Ovary (tissue), 7 donors: ENCODE measurements at regions not wholly inside any gene's neighbourhood (a gene's known extent, or its start where the extent isn't known, plus 50 kb on each side); places are given as distances from the start of the nearest gene placed in this dataset.
"Not testable (repeated sequence)": the region's sequence is repeated elsewhere in the genome, so short reads cannot be mapped to it uniquely, and the experiment has no call there.

ENCODE experiments used
- DNase-seq, 5 donors: peaks; one replicate each; pipeline ENCODE4 v3.0.0-alpha.2; 2019 to 2020
- H3K27ac ChIP-seq, 2 donors: fragments of 200-600 bp; one replicate each; pipeline versions ENCODE4 v1.5.1 to v1.8.0; 2019 to 2022
- H3K27me3 ChIP-seq: fragments of 200-600 bp; one replicate; pipeline ENCODE4 v1.8.0; 2022
- H3K36me3 ChIP-seq: fragments of 200-600 bp; sonication (generic); one replicate; pipeline ENCODE4 v1.5.1; 2019
- H3K4me1 ChIP-seq: one replicate; pipeline ENCODE4 v1.8.1; 2013; ENCODE audit warnings: mild to moderate bottlenecking, moderate library complexity; ENCODE audit not compliant: insufficient read depth
- H3K4me3 ChIP-seq: fragments of 200-600 bp; sonication (generic); one replicate; pipeline ENCODE4 v1.5.1; 2017
- H3K9me3 ChIP-seq, 2 donors: fragments of 200-600 bp in 1 of 2; sonication (generic) in 1 of 2; one replicate each; pipeline versions ENCODE4 v1.5.1 to v1.8.1; 2013 to 2019; ENCODE audit warnings: mild to moderate bottlenecking in 1 of 2, moderate library complexity in 1 of 2
- whole genome bisulfite sequencing, 3 donors: extraction: QIAGEN DNeasy Blood & Tissue Kit in 1 of 3; methylation state at CpG; one replicate each; pipeline versions ENCODE4 v1.1.5 to v1.1.7; 2013 to 2017; 5-methylcytosine and 5-hydroxymethylcytosine counted together
- intact Hi-C, 4 donors: fragments of 100-400 bp; cut with DNase I; formaldehyde crosslinking; loops; one replicate each; pipeline versions ENCODE4 v1.11.0 to v1.15.1; 2022 to 2023
- donor health status: DM: no; HTN: no; CAD: no; lungs with moderate emphysema.
- donor health status: DM: no; HTN: no; CAD: no.
- donor health status: Bipolar disorder and iron deficiency.
- donor health status: DM: no; HTN: no; CAD: no.
- donor health status: DM: yes; HTN: yes; CAD: no.

- H3K36me3 ChIP-seq, H3K9me3 ChIP-seq, DNase-seq, H3K27me3 ChIP-seq, H3K4me3 ChIP-seq, H3K27ac ChIP-seq, H3K4me1 ChIP-seq, intact Hi-C loops: not testable (repeated sequence)
- 72 to 84% (median 75%) methylated on average over 2 to 3 of the region's 3 CpGs for WGBS, 3 donors
Measured at GRCh38 chr2:87631402-87631801, 116.5 kb upstream of the PLGLB2 start.

- intact Hi-C loops, DNase-seq, H3K4me1 ChIP-seq, H3K9me3 ChIP-seq, H3K27ac ChIP-seq, H3K27me3 ChIP-seq, H3K36me3 ChIP-seq, H3K4me3 ChIP-seq: not testable (repeated sequence)
- WGBS, 3 donors = 95 to 100% (median 98%) methylated on average over 3 of the region's 3 CpGs
Measured at GRCh38 chr2:87633287-87633963, 114.5 kb upstream of the PLGLB2 start.

GRCh38 chr2:87634106-87634505 lies 113.8 kb upstream of the PLGLB2 start:
- 90 to 95% (median 94%) methylated on average over 4 to 7 of the region's 7 CpGs for WGBS, 3 donors

GRCh38 chr2:87634971-87635650 lies 112.8 kb upstream of the PLGLB2 start:
- H3K27me3 ChIP-seq, H3K36me3 ChIP-seq, DNase-seq, H3K27ac ChIP-seq, intact Hi-C loops, H3K4me3 ChIP-seq, H3K4me1 ChIP-seq, H3K9me3 ChIP-seq: not testable (repeated sequence)
- WGBS, 3 donors = 93 to 99% (median 95%) methylated on average over 8 of the region's 10 CpGs

More at GRCh38 chr2:87634106-87634505, 113.8 kb upstream of the PLGLB2 start:
- H3K27ac ChIP-seq, H3K9me3 ChIP-seq, H3K4me1 ChIP-seq, DNase-seq, intact Hi-C loops, H3K27me3 ChIP-seq, H3K4me3 ChIP-seq, H3K36me3 ChIP-seq: not testable (repeated sequence)

GRCh38 chr2:87636246-87636645 lies 111.6 kb upstream of the PLGLB2 start:
- H3K9me3 ChIP-seq, H3K27me3 ChIP-seq, H3K27ac ChIP-seq, intact Hi-C loops, DNase-seq, H3K4me1 ChIP-seq, H3K36me3 ChIP-seq, H3K4me3 ChIP-seq: not testable (repeated sequence)
- whole genome bisulfite sequencing, 3 donors = 83 to 92% (median 91%) methylated on average over 6 to 7 of the region's 7 CpGs

- H3K27ac ChIP-seq, DNase-seq, H3K36me3 ChIP-seq, H3K9me3 ChIP-seq, H3K4me1 ChIP-seq, intact Hi-C loops, H3K4me3 ChIP-seq, H3K27me3 ChIP-seq: not testable (repeated sequence)
- whole genome bisulfite sequencing, 3 donors = 80 to 92% (median 83%) methylated on average over 5 to 6 of the region's 6 CpGs
Measured at GRCh38 chr2:87636735-87637134, 111.2 kb upstream of the PLGLB2 start.

- H3K36me3 ChIP-seq, H3K27ac ChIP-seq, intact Hi-C loops, H3K4me1 ChIP-seq, H3K27me3 ChIP-seq, DNase-seq, H3K4me3 ChIP-seq, H3K9me3 ChIP-seq: not testable (repeated sequence)
- 80 to 89% (median 88%) methylated on average over 10 to 15 of the region's 15 CpGs for WGBS, 3 donors
Measured at GRCh38 chr2:87637249-87637990, 110.5 kb upstream of the PLGLB2 start.

- intact Hi-C loops, H3K4me3 ChIP-seq, H3K36me3 ChIP-seq, H3K9me3 ChIP-seq, H3K27ac ChIP-seq, H3K27me3 ChIP-seq, DNase-seq, H3K4me1 ChIP-seq: not testable (repeated sequence)
- 82 to 91% (median 90%) methylated on average over 10 of the region's 10 CpGs for WGBS, 3 donors
Measured at GRCh38 chr2:87638114-87638807, 109.6 kb upstream of the PLGLB2 start.

- H3K4me1 ChIP-seq, H3K9me3 ChIP-seq, intact Hi-C loops, H3K36me3 ChIP-seq, H3K4me3 ChIP-seq, H3K27ac ChIP-seq, H3K27me3 ChIP-seq, DNase-seq: not testable (repeated sequence)
- 90% methylated on average over 2 of the region's 7 CpGs; no CpG with 5 or more reads in 2 of the 3 donors for WGBS, 3 donors
Measured at GRCh38 chr2:87638872-87639271, 109.0 kb upstream of the PLGLB2 start.

GRCh38 chr2:87639801-87640440 lies 108.0 kb upstream of the PLGLB2 start:
- H3K9me3 ChIP-seq, H3K4me1 ChIP-seq, H3K4me3 ChIP-seq, intact Hi-C loops, DNase-seq, H3K36me3 ChIP-seq, H3K27me3 ChIP-seq, H3K27ac ChIP-seq: not testable (repeated sequence)
- 66 to 86% (median 81%) methylated on average over 7 to 12 of the region's 15 CpGs for WGBS, 3 donors

GRCh38 chr2:87640961-87641563 lies 106.8 kb upstream of the PLGLB2 start:
- H3K4me3 ChIP-seq, H3K36me3 ChIP-seq, H3K27me3 ChIP-seq, DNase-seq, H3K9me3 ChIP-seq, H3K27ac ChIP-seq, intact Hi-C loops, H3K4me1 ChIP-seq: not testable (repeated sequence)
- 66 to 88% (median 75%) methylated on average over 3 to 4 of the region's 4 CpGs for WGBS, 3 donors
